Progenitor cell of endocrine pancreas (in vitro differentiated cells): ENCODE measurements at regions not wholly inside any gene's neighbourhood (a gene's known extent, or its start where the extent isn't known, plus 50 kb on each side); places are given as distances from the start of the nearest gene placed in this dataset.
A peak's percentile ranks its signal among the peaks of the same experiment; 100 is the strongest.
"Not testable (repeated sequence)": the region's sequence is repeated elsewhere in the genome, so short reads cannot be mapped to it uniquely, and the experiment has no call there.

Experiments
- DNase-seq: peaks from one replicate; pipeline ENCODE4 v3.0.0; 2021; ENCODE audit warnings: low spot score; ENCODE audit not compliant: unreplicated experiment
- H3K27ac Mint-ChIP-seq: 2 replicates; pipeline ENCODE4 v1.8.0; 2021; ENCODE audit warnings: mild to moderate bottlenecking, moderate library complexity, mixed read lengths
- H3K27me3 Mint-ChIP-seq: 2 replicates; pipeline ENCODE4 v1.8.0; 2021; ENCODE audit warnings: mixed read lengths
- H3K36me3 Mint-ChIP-seq: 2 replicates; pipeline ENCODE4 v1.8.0; 2022; ENCODE audit warnings: mixed read lengths; ENCODE audit not compliant: insufficient read depth
- H3K4me1 Mint-ChIP-seq: 2 replicates; pipeline ENCODE4 v1.8.0; 2021; ENCODE audit warnings: low read depth, mixed read lengths
- H3K4me3 Mint-ChIP-seq: 2 replicates; pipeline ENCODE4 v1.8.0; 2021; ENCODE audit warnings: low read depth, mild to moderate bottlenecking, moderate library complexity, mixed read lengths
- H3K9me3 Mint-ChIP-seq: 2 replicates; pipeline ENCODE4 v1.8.0; 2021; ENCODE audit warnings: low read depth, mixed read lengths
- CTCF ChIP-seq: fragments of 200-600 bp; sonication (generic); IDR thresholded peaks from one replicate; pipeline ENCODE4 v1.5.0; 2021; ENCODE audit warnings: antibody characterized with exemption, mild to moderate bottlenecking; ENCODE audit not compliant: unreplicated experiment

GRCh38 chr6:140494321-140495108 is 1120.1 kb upstream of the CITED2 start:
- no peak for DNase-seq
- Mint-ChIP-seq H3K4me3 (no peak overlapping the region), H3K9me3 (peaks cover 4% of the 10 kb centered on the region), H3K27me3 (no peaks in the 10 kb centered on the region), H3K27ac (no peak overlapping the region), H3K36me3 (no peaks in the 10 kb centered on the region), H3K4me1 (peaks cover 4% of the 10 kb centered on the region)
- TF ChIP-seq CTCF = no peak

- H3K4me3 Mint-ChIP-seq, DNase-seq, H3K27ac Mint-ChIP-seq, H3K36me3 Mint-ChIP-seq, H3K4me1 Mint-ChIP-seq, H3K27me3 Mint-ChIP-seq, H3K9me3 Mint-ChIP-seq: not testable (repeated sequence)
These were observed 1119.0 kb upstream of the CITED2 start for GRCh38 chr6:140493470-140493869.

DNA sequence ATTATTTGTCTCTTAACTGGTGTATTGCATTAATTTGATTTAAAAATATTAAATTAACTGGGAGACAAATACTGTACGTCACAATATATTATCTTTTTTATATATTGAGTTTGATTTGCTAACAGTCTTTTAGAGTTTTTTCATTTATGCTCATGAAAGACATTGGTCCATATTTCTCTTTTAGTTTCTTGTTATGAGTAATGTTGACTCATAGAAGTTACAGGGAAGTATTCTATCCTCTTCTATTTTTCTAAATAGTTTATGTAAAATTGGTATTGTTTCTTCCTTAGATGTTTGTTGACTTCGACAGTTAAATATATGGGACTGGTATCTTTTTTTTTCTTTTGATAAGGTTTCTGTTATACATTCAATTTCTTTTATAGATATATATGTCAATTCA is 1115.6 kb upstream of the CITED2 start:
- Mint-ChIP-seq H3K4me3 (no peak overlapping the region), H3K9me3 (peaks cover 12% of the 10 kb centered on the region), H3K27ac (no peak overlapping the region), H3K4me1 (peaks cover 6% of the 10 kb centered on the region), H3K36me3 (peaks cover 3% of the 10 kb centered on the region), H3K27me3 (no peaks in the 10 kb centered on the region)
- no peak for TF ChIP-seq CTCF
- DNase-seq = no peak

DNA sequence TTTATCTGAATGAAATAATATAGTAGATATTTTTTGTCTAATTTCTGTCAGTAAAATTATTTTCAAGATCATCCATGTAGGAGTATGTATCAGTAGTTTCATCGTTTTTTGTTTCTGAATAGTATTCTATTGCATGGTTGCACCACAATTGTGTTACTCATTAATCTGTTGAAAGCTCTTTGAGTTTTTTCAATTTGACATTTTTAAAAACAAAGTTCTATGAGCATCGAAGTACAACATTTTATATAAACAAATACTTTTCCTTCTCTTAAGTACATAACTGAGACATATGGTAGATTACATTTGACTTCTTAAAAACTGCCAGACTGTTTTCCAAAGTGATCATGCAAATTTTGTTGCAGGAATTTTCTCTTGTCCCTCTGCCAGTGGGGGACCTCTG is 1113.1 kb upstream of the CITED2 start:
- Mint-ChIP-seq H3K27ac (no peak overlapping the region), H3K4me1 (peaks cover 11% of the 10 kb centered on the region), H3K36me3 (peaks cover 3% of the 10 kb centered on the region), H3K27me3 (no peaks in the 10 kb centered on the region), H3K9me3 (peaks cover 8% of the 10 kb centered on the region), H3K4me3 (no peak overlapping the region)
- TF ChIP-seq CTCF = no peak
- DNase-seq = no peak

GRCh38 chr6:140486450-140487361 is 1112.3 kb upstream of the CITED2 start:
- H3K27ac Mint-ChIP-seq = peak overlapping the region; percentile 12
- TF ChIP-seq CTCF = no peak
- no peaks in the 10 kb centered on the region for H3K27me3 Mint-ChIP-seq
- H3K36me3 Mint-ChIP-seq = peaks cover 3% of the 10 kb centered on the region
- DNase-seq = no peak
- H3K4me3 Mint-ChIP-seq = no peak overlapping the region
- peaks cover 8% of the 10 kb centered on the region for H3K9me3 Mint-ChIP-seq
- peaks cover 8% of the 10 kb centered on the region for H3K4me1 Mint-ChIP-seq
